ENCODE measurements at regions not wholly inside any gene's neighbourhood (a gene's known extent, or its start where the extent isn't known, plus 50 kb on each side); places are given as distances from the start of the nearest gene placed in this dataset.

- TF ChIP-seq RAD51 (IDR thresholded peaks at IDR 0.05) (no peak), CREM (IDR thresholded peaks at IDR 0.05; ENCODE audit: low read depth) (no peak), HDAC6 (IDR thresholded peaks at IDR 0.05; ENCODE audit: unreplicated experiment) (no peak), CEBPZ (IDR thresholded peaks at IDR 0.05; ENCODE audit: low read depth, low read length) (no peak)
Observed at GRCh38 chr10:56975513-56975912, 614.5 kb upstream of the ZWINT start (continued).

GRCh38 chr10:56973766-56974165, 612.7 kb upstream of the ZWINT start:
- POLR2A ChIA-PET: no interaction called here
- FAIRE-seq (no peak), ATAC-seq (no peak), DNase-seq (ENCODE audit: low read depth, low spot score) (no peak)
- CTCF ChIA-PET: no interaction called here
- Histone ChIP-seq H3K27ac (ENCODE audit: control insufficient read depth, insufficient read depth) (no peak overlapping the region), H3K4me2 (ENCODE audit: control insufficient read depth, insufficient read depth) (no peak overlapping the region), H3K4me1 (ENCODE audit: control insufficient read depth, insufficient read depth, low read length) (no peaks in the 10 kb centered on the region), H3K4me3 (no peak overlapping the region), H3K36me3 (ENCODE audit: control insufficient read depth in 2 of 2, insufficient read depth in 2 of 2, low read length in 1 of 2) (no peaks in the 10 kb centered on the region), H3K79me2 (ENCODE audit: control insufficient read depth, insufficient read depth, low read length) (no peaks in the 10 kb centered on the region), H2AFZ (ENCODE audit: control insufficient read depth, low read depth, low read length) (no peak overlapping the region), H3K27me3 (replicated peaks in 1 of 2; ENCODE audit: control insufficient read depth in 2 of 2, insufficient read depth in 2 of 2, low read length in 1 of 2) (no peaks in the 10 kb centered on the region), H3K9ac (ENCODE audit: control insufficient read depth, insufficient read depth, low read length) (no peak overlapping the region), H4K20me1 (ENCODE audit: control insufficient read depth, insufficient read depth) (no peaks in the 10 kb centered on the region), H3K9me3 (replicated peaks; ENCODE audit: control insufficient read depth, insufficient read depth, low read length) (no peaks in the 10 kb centered on the region)
- no TSS peak for BruUV-seq (replicated peaks)
- TF ChIP-seq ZNF592 (IDR thresholded peaks at IDR 0.05): no peak
- RAD21 ChIA-PET (ENCODE audit: unreplicated experiment): no interaction called here
- intact Hi-C loops (cut with micrococcal nuclease; ENCODE audit: unreplicated experiment): no loop called here
- SMC1A ChIA-PET (ENCODE audit: uncharacterized antibody, unreplicated experiment): no interaction called here
- in situ Hi-C loops (cut with MboI): no loop called here

Measured in GM12878 (cell line).